Activated CD4-positive, alpha-beta T cell treated with anti-CD3 and anti-CD28 coated beads, Interleukin-2, Interleukin-4, amounts not matched to agents 100 ng/mL and 50 ng/mL, durations not matched to agents 16 hours and 8 hours (primary cell): ENCODE measurements at regions not wholly inside any gene's neighbourhood (a gene's known extent, or its start where the extent isn't known, plus 50 kb on each side); places are given as distances from the start of the nearest gene placed in this dataset.
"Not testable (repeated sequence)": the region's sequence is repeated elsewhere in the genome, so short reads cannot be mapped to it uniquely, and the experiment has no call there.

Experiments used
- DNase-seq: peaks from one replicate; pipeline ENCODE4 v3.0.0-alpha.2; 2020; ENCODE audit warnings: low spot score

DNA sequence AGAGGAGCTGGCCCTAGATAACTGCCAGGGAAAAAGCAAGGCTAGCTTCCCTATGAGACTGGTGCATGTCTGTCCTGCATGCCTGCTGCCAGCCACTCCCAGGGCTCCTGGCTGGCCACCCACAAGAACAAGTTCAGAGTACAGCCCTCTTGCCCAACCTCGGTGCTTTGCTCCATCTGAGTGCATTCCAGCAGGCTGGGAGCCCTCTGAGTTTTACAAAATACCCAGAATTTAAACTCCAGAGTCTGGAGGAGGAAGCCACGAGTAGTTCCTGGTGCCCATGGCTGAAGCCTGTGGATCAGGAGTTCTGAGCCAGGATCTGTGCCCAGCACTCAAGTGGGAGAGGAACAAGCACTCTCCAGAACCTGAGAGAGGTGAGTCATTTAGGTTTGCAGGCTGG lies 111.6 kb downstream of the MAGEE2 start:
- no peak for DNase-seq

DNA sequence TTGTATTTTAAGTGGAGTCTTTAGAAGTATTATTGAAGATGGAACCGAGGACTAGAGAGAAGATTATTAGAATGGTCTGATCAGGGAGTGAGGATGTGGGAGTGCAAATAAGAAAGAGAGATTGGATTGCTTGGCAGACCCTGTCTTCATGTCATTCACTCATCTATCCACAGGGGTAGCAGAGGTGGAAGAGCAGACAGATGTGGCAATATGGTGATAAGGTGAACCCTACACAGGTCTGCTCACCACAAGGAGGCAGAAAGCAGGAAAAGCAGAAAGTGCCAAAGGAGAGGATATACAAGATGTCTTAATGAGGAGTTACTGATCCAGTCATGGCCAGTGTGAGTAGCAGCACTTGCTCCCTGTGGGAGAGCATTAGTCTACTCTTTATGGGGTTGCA lies 129.4 kb downstream of the MAGEE2 start:
- DNase-seq, result no peak

DNA sequence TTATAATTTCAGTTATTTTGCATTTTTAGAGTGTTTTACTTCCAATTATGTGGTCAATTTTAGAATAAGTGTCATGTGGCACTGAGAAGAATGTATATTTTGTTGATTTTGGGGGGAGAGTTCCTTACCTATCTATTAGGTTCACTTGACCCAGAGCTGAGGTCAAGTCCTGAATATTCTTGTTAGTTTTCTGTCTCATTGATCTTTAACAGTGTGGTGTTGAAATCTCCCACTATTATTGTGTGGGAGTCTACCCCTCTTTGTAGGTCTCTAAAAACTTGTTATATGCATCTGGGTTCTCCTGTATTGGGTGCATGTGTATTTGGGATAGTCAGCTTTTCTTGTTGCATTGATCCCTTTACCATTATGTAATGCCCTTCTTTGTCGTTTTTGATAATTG lies 127.0 kb upstream of the ZDHHC15 start:
- no peak for DNase-seq

DNA sequence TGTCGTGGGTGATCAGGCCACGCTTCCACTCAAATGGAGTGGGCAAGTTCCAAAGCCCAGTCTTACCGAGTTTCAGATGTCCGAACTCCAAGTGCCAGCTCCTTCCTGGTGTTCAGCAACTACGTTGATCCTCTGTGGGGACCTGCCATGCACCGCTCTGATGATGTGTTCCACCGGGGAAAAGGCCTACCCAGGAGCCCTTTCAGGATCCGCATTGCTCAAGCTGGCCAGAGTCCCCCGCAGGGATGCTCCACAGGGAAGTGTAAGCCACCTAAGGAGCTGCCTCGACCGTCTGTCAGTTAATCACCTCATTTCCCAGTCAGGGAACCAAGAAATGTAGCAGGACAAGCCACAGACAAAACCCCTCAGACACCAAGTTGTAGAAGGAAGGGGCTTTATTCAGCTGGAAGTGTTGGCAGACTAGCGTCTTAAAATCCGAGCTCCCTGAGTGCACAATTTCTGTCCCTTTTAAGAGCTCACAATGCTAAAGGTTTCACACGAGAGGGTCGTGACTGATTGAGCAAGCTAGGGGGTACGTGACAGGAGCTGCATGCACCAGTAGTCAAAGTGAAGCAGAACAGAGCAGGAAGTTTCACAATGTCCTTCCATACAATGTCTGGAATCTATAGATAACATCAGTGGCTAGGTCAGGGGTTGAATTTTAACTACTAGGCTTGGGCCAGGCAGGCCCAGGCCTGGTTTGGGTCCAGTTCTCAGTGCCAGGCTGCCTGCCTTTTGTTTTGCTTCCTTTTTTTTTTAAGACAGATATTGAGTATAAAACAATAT lies 126.2 kb upstream of the ZDHHC15 start:
- no peak for DNase-seq

DNA sequence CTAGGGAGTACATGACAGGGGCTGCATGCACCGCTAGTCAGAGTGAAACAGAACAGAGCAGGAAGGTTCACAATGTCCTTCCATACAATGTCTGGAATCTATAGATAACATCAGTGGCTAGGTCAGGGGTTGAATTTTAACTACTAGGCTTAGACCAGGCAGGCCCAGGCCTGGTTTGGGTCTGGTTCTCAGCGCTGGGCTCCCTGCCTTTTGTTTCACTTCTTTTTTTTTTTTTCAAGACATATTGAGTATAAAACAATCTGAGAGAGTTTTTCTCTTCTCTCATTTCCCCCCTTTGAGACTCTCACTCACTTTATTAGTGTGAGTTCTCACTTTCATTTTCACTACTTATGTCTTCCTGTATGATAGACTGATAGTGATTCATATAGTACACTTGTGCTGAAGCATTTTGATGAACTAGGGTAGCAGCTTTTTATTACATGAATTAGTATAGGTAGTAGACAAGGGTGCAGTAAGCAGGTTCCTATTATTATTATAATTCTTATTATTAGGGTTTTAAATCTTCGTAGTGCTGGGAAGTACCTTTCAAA lies 120.0 kb upstream of the ZDHHC15 start:
- DNase-seq, result peak; percentile 48

DNA sequence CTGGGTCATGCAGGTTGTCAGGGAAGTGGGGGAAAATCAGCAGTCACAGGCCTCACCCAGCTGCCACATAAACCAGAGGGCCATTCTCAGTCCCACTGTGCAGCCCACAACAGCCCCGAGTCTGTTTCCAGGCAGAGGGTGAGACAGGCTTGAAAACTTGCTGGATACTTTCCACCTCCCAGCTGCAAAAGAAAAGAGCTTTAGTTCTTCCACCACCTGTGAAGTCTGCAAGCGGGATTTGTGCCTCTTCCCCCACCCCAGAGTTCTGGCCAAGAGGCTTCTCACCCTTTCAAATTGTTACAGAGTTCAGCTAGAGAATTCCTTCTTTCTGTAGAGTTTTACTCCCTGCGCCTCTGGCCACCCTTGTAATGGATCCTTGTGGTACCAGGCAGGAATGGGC lies 115.5 kb upstream of the ZDHHC15 start:
- no peak for DNase-seq

DNA sequence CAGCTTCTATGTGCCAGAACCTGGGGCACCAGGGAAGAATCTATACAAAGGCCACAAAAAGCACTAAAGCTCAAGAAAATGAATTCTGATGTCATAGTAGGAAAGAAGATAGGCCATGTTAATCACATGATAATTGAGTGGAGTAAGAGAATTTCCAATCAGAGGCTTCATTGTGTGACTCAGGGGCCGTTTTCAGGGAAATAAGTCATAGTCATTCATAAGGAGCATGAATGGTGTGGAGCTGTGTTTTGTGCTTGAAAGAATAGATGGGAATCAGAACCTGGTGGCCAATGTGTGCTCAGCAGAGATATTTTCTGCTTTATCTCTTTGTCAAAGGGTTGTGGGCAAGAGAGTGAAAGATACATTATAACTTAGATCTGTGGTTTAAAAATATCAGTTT lies 102.4 kb upstream of the ZDHHC15 start:
- no peak for DNase-seq

DNA sequence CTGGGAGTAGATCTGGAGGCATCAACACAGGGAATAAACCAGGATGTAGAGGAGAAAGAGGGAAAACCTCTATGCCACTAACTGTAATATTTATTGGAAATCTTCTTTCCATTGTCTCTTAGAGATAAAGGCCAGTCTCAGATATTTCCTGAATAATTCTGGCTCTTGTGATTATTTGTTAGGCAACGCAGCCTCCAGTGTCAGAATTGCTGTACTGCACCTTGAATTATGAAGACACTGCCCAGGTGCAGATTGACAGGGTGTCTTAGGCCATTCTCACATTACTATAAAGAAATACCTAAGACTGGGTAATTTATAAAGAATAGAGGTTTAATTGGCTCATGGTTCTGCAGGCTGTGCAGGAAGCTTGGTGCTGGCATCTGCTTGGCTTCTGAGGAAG lies 100.7 kb upstream of the ZDHHC15 start:
- DNase-seq, result no peak

DNA sequence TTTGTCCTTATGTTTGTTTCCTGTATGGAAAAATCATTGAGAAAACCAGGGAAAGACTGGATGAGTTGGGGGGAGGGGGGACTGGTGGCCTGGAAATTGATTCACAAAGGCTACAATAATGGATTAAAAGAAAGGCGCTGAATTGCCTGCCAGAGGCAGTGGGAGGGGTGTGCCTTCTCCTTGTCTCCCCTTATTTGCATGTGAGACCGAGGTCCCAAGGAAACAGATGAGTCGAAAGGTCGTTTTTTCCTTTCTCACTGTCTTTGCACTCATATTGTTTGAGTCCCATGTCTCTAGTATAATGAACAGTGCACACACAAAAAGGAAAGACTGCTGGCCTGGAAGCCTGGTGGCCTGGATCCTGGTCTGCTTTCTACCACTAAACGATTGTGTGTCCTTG lies 86.6 kb upstream of the ZDHHC15 start:
- no peak for DNase-seq

DNA sequence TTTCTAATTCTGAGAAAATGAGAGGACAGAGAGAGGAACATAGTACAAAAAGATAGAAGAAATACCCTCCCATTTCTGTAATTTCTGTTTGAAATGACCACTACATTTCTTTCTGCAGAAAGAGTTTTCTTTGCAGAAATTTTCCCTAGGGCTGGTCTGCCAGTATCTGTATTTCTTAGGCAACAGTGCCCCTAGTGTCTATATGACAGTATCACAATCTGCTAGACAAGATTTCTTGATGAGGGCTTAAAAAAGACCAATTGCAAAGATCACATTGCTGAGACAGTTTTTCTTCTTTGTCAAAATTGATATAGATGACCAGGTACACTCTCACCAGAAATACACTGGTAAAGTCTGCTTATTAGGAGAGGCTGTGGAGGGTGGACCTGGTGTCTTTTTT lies 81.0 kb upstream of the ZDHHC15 start:
- DNase-seq, result peak; percentile 40

DNA sequence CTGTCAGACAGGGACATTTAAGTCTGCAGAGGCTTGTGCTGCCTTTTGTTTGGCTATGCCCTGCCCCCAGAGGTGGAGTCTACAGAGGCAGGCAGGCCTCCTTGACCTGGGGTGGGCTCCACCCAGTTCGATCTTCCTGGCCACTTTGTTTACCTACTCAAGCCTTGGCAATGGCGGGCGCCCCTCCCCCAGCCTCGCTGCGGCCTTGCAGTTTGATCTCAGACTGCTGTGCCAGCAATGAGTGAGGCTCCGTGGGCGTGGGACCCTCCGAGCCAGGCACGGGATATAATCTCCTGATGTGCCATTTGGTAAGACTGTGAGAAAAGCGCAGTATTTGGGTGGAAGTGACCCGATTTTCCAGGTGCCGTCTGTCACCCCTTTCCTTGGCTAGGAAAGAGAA lies 79.2 kb upstream of the ZDHHC15 start:
- not testable (repeated sequence) for DNase-seq

DNA sequence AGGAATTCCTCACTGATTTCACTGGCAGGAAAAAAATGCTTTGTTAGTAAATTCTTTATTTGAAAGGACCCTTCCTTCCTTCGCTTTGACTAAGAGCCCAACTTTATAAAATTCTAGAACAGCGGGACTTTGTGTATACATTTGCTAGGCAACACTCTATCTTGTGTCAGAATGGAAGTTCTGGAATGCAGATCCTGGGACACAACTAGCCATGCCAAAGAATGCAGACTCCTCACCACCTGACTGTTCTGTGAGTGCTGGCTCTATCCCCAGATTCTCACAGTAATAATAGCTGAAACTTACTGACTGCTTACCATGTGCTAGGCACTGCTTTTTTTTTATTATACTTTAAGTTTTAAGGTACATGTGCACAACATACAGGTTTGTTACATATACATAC lies 73.3 kb upstream of the ZDHHC15 start:
- DNase-seq, result no peak

DNA sequence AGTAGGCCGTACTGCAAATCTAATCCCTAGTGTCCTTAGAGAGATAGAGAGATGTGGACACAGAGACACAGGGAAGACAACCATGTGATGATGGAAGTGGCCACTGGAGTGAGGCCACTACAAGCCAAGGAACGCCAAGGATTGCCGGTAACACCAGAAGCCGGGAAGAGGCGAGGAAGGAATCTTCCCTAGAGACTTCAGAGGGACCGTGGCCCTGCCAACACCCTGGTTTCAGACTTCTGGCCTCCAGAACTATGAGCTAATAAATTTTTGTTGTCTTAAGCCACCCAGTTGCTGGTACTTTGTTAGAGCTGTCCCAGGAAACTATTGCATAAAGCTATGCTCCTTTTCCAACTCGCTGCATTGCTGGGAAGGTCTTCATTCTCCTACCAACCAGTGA lies 70.3 kb upstream of the ZDHHC15 start:
- not testable (repeated sequence) for DNase-seq

DNA sequence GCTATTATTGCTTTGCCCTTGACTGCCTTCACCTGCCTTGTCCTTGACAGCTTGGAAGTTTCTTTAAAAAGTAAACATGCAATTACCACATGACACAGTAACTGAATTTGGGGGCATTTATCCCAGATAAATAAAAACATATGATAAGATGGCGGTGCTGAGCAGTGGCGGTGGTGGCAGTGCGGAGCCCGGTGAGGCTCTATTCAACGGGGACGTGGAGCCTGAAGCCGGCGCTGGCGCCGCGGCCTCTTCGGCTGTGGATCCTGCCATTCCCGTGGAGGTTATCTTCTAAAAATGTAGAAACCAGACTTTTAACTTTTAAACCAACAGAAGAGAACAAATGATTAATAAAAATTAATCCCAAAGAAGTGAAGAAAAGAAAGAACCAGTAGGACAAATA lies 59.7 kb upstream of the ZDHHC15 start:
- DNase-seq, result no peak
